ENCODE measurements at regions not wholly inside any gene's neighbourhood (a gene's known extent, or its start where the extent isn't known, plus 50 kb on each side); places are given as distances from the start of the nearest gene placed in this dataset.

DNA sequence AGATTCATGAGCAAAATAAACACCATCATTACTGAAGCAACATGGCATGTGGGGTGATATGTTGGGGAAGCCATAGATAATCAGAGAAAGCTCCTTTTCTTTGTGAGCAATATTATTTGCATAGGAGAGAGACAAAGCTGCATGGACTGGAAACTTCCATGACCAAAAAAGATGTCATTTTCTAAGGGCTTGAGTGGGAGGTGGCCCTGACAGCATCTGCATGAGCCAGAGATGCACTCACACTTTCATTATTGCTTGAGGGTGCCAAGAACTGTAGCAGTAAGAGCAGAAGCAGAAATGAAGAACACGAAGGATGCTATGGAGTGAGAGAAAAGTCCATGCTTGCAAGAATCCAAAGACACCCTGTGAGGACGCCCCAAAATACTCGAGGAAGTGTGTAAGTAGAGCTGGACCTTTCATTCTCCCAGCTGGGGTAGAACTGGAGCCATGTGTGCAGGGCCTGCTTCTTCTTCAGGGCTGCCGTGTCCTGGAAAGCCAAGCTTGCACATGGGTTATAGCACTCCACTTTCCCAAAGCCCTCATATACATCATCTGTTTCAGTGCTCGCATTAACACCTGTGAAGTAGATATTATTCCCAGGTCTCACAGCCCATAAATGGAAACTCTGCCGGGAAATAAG, 851.2 kb downstream of the DHX35 start:
- no peak overlapping the region for H3K4me3 ChIP-seq (ENCODE audit: low read depth, low read length)

DNA sequence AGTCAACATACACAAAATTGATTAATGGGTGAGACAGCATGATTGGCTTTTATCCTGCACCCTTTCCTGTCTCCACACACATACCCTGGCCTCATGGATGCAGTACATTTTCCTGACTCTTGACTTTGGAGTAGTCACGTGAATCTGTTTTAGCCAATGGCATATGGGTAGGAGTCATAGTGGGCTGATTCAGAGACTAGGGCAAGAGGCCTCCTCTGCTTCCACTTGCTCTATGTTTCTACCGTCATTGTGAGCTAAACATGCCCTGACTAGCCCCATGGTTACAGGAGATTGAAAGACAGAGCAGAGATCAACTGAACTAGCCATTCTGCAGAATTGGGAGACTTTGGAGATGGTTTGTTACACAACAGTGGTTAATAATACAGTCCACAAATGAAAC, 850.0 kb downstream of the DHX35 start:
- H3K36me3 ChIP-seq (ENCODE audit: control insufficient read depth, insufficient read depth, low read length): no peaks in the 10 kb centered on the region
- DNase-seq (ENCODE audit: low read depth): no peak
- TF ChIP-seq, protein P1, sequence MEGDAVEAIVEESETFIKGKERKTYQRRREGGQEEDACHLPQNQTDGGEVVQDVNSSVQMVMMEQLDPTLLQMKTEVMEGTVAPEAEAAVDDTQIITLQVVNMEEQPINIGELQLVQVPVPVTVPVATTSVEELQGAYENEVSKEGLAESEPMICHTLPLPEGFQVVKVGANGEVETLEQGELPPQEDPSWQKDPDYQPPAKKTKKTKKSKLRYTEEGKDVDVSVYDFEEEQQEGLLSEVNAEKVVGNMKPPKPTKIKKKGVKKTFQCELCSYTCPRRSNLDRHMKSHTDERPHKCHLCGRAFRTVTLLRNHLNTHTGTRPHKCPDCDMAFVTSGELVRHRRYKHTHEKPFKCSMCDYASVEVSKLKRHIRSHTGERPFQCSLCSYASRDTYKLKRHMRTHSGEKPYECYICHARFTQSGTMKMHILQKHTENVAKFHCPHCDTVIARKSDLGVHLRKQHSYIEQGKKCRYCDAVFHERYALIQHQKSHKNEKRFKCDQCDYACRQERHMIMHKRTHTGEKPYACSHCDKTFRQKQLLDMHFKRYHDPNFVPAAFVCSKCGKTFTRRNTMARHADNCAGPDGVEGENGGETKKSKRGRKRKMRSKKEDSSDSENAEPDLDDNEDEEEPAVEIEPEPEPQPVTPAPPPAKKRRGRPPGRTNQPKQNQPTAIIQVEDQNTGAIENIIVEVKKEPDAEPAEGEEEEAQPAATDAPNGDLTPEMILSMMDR (IDR thresholded peaks at IDR 0.05; ENCODE audit: insufficient read depth, low read length, poor library complexity, severe bottlenecking): no peak
- no peaks in the 10 kb centered on the region for H3K27me3 ChIP-seq (ENCODE audit: control insufficient read depth, insufficient read depth, low read length)
- H3K4me3 ChIP-seq (ENCODE audit: low read depth, low read length): no peak overlapping the region

More for the DNA sequence above, 851.2 kb downstream of the DHX35 start:
- Histone ChIP-seq H3K36me3 (ENCODE audit: control insufficient read depth, insufficient read depth, low read length) (no peaks in the 10 kb centered on the region), H3K27me3 (ENCODE audit: control insufficient read depth, insufficient read depth, low read length) (no peaks in the 10 kb centered on the region)
- no peak for DNase-seq (ENCODE audit: low read depth)
- TF ChIP-seq, protein P1 (IDR thresholded peaks at IDR 0.05; ENCODE audit: insufficient read depth, low read length, poor library complexity, severe bottlenecking): no peak

DNA sequence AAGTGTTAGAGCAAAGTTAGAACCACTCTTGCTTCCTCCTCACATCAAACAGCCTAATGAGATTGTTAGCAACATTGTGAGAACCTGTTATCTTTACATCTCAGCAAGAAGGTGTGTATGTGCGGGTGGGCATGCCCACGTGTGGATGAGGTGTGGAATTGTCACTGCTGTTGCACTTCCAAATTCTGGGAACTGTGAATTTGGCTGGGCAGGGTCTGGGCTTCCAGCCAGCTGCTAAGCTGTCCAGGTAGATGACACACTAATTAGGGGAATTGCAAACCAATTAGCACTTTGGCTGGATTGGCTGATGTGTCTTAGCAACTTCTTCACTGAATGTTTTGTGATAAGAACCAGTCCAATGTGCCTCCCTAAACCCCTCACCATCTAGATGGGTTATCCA, 848.2 kb downstream of the DHX35 start:
- TF ChIP-seq, protein P1 (IDR thresholded peaks at IDR 0.05; ENCODE audit: insufficient read depth, low read length, poor library complexity, severe bottlenecking): no peak
- DNase-seq (ENCODE audit: low read depth): no peak
- Histone ChIP-seq H3K27me3 (ENCODE audit: control insufficient read depth, insufficient read depth, low read length) (no peaks in the 10 kb centered on the region), H3K4me3 (ENCODE audit: low read depth, low read length) (no peak overlapping the region), H3K36me3 (ENCODE audit: control insufficient read depth, insufficient read depth, low read length) (no peaks in the 10 kb centered on the region)

- H3K27me3 ChIP-seq (ENCODE audit: control insufficient read depth, insufficient read depth, low read length): no peaks in the 10 kb centered on the region
- DNase-seq (ENCODE audit: low read depth): no peak
- TF ChIP-seq, protein P1 (IDR thresholded peaks at IDR 0.05; ENCODE audit: insufficient read depth, low read length, poor library complexity, severe bottlenecking): no peak
- H3K4me3 ChIP-seq (ENCODE audit: low read depth, low read length): no peak overlapping the region
- H3K36me3 ChIP-seq (ENCODE audit: control insufficient read depth, insufficient read depth, low read length): no peaks in the 10 kb centered on the region
Observed at GRCh38 chr20:39808613-39809012, 846.5 kb downstream of the DHX35 start.

GRCh38 chr20:39800548-39800947, 838.4 kb downstream of the DHX35 start:
- no peaks in the 10 kb centered on the region for H3K27me3 ChIP-seq (ENCODE audit: control insufficient read depth, insufficient read depth, low read length)
- DNase-seq (ENCODE audit: low read depth): peak; percentile 25
- TF ChIP-seq, protein P1 (IDR thresholded peaks at IDR 0.05; ENCODE audit: insufficient read depth, low read length, poor library complexity, severe bottlenecking): no peak
- no peak overlapping the region for H3K4me3 ChIP-seq (ENCODE audit: low read depth, low read length)
- no peaks in the 10 kb centered on the region for H3K36me3 ChIP-seq (ENCODE audit: control insufficient read depth, insufficient read depth, low read length)

- Histone ChIP-seq H3K36me3 (ENCODE audit: control insufficient read depth, insufficient read depth, low read length) (no peaks in the 10 kb centered on the region), H3K27me3 (ENCODE audit: control insufficient read depth, insufficient read depth, low read length) (no peaks in the 10 kb centered on the region), H3K4me3 (ENCODE audit: low read depth, low read length) (no peak overlapping the region)
- DNase-seq (ENCODE audit: low read depth): no peak
- TF ChIP-seq, protein P1 (IDR thresholded peaks at IDR 0.05; ENCODE audit: insufficient read depth, low read length, poor library complexity, severe bottlenecking): no peak
Observed at GRCh38 chr20:39800111-39800510, 838.0 kb downstream of the DHX35 start.

Measured in kidney epithelial cell (primary cell).